Kidney epithelial cell (primary cell): ENCODE measurements at regions not wholly inside any gene's neighbourhood (a gene's known extent, or its start where the extent isn't known, plus 50 kb on each side); places are given as distances from the start of the nearest gene placed in this dataset.
A peak's percentile ranks its signal among the peaks of the same experiment; 100 is the strongest.

Experiments
- DNase-seq: peaks from one replicate; pipeline ENCODE4 v3.0.0-alpha.2; 2010; ENCODE audit warnings: low read depth
- H3K27me3 ChIP-seq: 2 replicates; pipeline ENCODE4 v1.6.0; 2011; ENCODE audit warnings: low read length; ENCODE audit not compliant: control insufficient read depth, insufficient read depth
- H3K36me3 ChIP-seq: 2 replicates; pipeline ENCODE4 v1.5.1; 2011; ENCODE audit warnings: low read length; ENCODE audit not compliant: control insufficient read depth, insufficient read depth
- H3K4me3 ChIP-seq: 2 replicates; pipeline ENCODE4 v1.5.1; 2011; ENCODE audit warnings: low read depth, mild to moderate bottlenecking, control low read depth, low read length
- TF ChIP-seq, protein P1 (sequence below): IDR thresholded peaks from 2 replicates; pipeline ENCODE4 v1.5.1; 2011; ENCODE audit warnings: mild to moderate bottlenecking, moderate library complexity, low read length, control low read depth, inconsistent platforms; ENCODE audit not compliant: insufficient read depth, poor library complexity, severe bottlenecking

- Histone ChIP-seq H3K36me3 (no peaks in the 10 kb centered on the region), H3K4me3 (no peak overlapping the region), H3K27me3 (no peaks in the 10 kb centered on the region)
- DNase-seq, result no peak
- TF ChIP-seq, protein P1, sequence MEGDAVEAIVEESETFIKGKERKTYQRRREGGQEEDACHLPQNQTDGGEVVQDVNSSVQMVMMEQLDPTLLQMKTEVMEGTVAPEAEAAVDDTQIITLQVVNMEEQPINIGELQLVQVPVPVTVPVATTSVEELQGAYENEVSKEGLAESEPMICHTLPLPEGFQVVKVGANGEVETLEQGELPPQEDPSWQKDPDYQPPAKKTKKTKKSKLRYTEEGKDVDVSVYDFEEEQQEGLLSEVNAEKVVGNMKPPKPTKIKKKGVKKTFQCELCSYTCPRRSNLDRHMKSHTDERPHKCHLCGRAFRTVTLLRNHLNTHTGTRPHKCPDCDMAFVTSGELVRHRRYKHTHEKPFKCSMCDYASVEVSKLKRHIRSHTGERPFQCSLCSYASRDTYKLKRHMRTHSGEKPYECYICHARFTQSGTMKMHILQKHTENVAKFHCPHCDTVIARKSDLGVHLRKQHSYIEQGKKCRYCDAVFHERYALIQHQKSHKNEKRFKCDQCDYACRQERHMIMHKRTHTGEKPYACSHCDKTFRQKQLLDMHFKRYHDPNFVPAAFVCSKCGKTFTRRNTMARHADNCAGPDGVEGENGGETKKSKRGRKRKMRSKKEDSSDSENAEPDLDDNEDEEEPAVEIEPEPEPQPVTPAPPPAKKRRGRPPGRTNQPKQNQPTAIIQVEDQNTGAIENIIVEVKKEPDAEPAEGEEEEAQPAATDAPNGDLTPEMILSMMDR, result no peak
Measured at GRCh38 chr6:166830185-166830890, 126.0 kb downstream of the RNASET2 start.

DNA sequence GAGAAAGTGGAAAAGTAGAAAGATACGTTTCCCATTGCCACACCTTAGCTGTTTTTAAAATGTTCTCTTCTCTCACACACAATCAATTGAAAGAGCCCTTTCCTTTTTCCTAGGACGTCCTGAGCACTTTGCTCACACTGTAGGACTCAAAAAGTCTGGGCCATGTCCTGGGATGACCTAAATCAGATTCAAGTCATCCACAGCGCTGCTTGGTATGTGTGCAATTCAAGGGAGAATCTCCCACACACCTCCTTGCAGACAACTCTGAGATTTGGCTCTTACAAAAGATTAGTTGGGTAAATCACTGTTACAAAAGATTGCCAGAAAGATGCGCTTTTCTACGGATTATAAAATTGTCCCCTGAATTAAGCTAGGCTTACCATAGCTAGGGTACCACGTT is 130.1 kb downstream of the RNASET2 start:
- Histone ChIP-seq H3K36me3 (no peaks in the 10 kb centered on the region), H3K27me3 (no peaks in the 10 kb centered on the region), H3K4me3 (no peak overlapping the region)
- TF ChIP-seq, protein P1, result no peak
- DNase-seq, result no peak

- TF ChIP-seq, protein P1, result no peak
- Histone ChIP-seq H3K27me3 (no peaks in the 10 kb centered on the region), H3K4me3 (no peak overlapping the region), H3K36me3 (no peaks in the 10 kb centered on the region)
- peak; percentile 38 for DNase-seq
Measured at GRCh38 chr6:166825553-166826145, 130.7 kb downstream of the RNASET2 start.

DNA sequence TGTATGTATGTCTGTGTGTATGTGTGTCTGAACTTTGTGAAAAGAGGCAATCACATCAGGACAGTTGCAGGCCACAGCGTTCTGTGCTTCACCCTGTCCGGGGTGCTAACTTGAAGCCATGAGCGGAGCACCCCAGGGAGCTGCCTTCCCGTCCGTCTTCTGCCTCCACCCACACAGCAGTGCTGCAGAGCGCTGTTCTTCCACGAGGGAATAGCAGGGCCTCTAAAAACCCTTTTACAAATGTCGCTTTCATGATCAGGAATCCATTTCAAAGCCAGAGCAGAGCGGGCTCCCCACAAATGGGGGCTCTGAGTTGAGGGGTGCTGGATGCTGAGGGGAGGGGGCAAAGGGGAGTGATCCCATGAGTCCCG is 131.5 kb downstream of the RNASET2 start:
- TF ChIP-seq, protein P1, result no peak
- no peaks in the 10 kb centered on the region for H3K27me3 ChIP-seq
- no peaks in the 10 kb centered on the region for H3K36me3 ChIP-seq
- no peak overlapping the region for H3K4me3 ChIP-seq
- no peak for DNase-seq

- no peaks in the 10 kb centered on the region for H3K36me3 ChIP-seq
- TF ChIP-seq, protein P1, result no peak
- no peak for DNase-seq
- H3K27me3 ChIP-seq, result no peaks in the 10 kb centered on the region
- no peak overlapping the region for H3K4me3 ChIP-seq
Measured at GRCh38 chr6:166824146-166824879, 132.0 kb downstream of the RNASET2 start.
